ENCODE measurements at regions not wholly inside any gene's neighbourhood (a gene's known extent, or its start where the extent isn't known, plus 50 kb on each side); places are given as distances from the start of the nearest gene placed in this dataset.

DNA sequence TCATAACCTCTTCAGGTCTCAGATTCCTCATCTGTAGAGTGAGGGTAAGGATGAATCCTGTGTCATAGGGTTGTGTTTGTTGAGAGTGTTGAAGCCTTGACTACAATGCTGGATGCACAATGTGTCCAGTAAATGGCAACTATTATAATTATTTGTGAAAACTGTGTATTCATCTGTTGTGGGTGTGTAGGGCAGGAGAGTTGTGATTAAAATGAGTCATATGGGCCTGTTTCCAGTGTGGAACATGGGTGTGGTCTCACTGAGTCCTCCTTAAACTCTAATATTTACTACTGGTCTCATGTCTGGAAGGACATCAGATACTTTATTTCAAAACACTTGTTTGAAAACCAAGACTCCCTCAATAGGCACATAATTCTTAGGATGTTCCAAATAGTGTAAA is 208.5 kb upstream of the CASK start:
- TF ChIP-seq, protein P1, sequence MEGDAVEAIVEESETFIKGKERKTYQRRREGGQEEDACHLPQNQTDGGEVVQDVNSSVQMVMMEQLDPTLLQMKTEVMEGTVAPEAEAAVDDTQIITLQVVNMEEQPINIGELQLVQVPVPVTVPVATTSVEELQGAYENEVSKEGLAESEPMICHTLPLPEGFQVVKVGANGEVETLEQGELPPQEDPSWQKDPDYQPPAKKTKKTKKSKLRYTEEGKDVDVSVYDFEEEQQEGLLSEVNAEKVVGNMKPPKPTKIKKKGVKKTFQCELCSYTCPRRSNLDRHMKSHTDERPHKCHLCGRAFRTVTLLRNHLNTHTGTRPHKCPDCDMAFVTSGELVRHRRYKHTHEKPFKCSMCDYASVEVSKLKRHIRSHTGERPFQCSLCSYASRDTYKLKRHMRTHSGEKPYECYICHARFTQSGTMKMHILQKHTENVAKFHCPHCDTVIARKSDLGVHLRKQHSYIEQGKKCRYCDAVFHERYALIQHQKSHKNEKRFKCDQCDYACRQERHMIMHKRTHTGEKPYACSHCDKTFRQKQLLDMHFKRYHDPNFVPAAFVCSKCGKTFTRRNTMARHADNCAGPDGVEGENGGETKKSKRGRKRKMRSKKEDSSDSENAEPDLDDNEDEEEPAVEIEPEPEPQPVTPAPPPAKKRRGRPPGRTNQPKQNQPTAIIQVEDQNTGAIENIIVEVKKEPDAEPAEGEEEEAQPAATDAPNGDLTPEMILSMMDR (IDR thresholded peaks at IDR 0.05), result no peak
- no peak for TF ChIP-seq EP300 (IDR thresholded peaks at IDR 0.05)
- TF ChIP-seq POLR2A (IDR thresholded peaks at IDR 0.05), result no peak

All from ovary (tissue), 3 donors.